Renal pelvis (tissue), 1 donor: ENCODE measurements at regions not wholly inside any gene's neighbourhood (a gene's known extent, or its start where the extent isn't known, plus 50 kb on each side); places are given as distances from the start of the nearest gene placed in this dataset.

ENCODE experiments used
- DNase-seq: peaks from one replicate; pipeline ENCODE4 v3.0.0-alpha.2; 2013

DNA sequence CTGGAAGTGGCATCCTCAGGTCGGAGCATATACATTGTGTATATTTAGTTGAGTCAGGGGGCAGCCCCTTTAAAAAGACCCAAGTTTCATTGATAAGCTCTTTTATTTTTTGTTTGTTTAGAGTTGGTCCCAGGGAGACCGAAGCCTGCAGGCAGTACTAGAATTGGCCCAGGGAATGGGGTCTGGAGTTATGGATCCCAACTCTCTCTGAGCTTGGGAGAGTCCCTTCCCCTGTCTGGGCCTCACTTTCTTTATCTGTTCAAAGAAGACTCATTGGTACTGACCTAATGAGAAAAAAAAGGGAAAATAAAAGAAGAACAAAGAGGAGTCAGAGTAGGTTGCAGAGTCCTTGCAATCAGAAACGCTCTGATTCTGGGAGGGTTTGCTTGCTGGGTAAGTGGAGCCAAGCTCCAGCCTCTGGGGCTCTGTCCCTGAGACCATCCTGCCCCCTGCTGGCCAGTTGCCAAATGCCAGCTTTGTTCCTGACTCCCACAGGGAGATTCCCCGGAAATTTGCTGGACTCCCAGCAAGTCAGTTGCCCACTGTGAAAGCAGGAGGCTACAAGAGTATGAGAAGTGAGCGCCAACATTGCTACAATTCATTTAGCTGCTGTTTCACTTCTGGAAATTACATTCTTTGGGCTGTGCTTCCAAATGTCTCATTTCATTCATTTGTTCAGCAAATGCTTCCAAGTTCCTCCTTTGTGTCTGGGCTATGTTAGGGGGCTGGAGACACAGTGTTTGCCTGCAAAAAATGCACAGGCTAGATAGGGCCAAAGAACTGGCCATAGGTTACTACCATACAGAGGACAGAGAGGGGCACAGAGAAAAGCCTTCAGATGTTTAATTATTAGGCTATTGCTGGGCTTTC lies 156.2 kb downstream of the MELK start:
- DNase-seq: peak; percentile 69

DNA sequence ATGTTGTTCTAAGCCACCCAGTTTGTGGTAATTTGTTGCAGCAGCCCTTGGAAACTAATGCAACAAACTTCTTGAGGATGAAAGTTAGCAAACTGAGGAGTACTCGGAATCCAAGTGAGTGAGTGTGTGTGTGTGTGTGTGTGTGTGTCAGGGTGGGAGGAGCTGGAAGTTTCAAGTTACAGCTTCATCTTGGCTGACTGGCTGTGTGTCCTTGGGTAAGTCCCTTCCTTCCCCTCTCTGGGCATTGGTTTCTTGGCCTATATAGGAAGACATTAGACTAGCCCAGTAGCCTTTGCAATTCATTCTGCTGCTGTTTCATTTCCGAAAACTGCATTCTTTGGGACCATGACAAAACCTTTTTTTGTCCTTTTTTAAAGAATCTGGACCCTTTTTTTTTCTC lies 157.2 kb downstream of the MELK start:
- no peak for DNase-seq

- no peak for DNase-seq
Observed at GRCh38 chr9:36730414-36730813, 157.7 kb downstream of the MELK start.

- peak; percentile 9 for DNase-seq
Observed at GRCh38 chr9:36731068-36731956, 158.6 kb downstream of the MELK start.

DNA sequence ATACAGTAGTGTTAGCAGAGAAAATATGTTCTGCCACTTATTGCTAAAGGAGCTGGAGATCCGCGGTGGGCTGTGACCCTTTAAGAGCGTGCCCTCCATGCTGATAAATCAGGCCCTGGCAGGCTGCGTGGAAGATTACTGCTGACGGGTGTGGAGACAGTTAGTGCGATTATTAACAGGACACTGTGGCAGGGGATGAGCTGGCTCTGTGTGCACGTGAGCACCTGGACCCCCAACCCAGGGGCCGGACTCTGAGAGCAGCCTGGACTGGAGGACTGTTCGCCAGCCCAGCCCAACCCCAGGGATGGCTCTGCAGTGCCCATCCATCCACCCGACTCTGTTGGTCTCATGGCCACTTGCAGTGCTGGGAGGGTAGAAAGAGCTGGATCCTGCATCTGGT lies 162.0 kb downstream of the MELK start:
- no peak for DNase-seq

DNA sequence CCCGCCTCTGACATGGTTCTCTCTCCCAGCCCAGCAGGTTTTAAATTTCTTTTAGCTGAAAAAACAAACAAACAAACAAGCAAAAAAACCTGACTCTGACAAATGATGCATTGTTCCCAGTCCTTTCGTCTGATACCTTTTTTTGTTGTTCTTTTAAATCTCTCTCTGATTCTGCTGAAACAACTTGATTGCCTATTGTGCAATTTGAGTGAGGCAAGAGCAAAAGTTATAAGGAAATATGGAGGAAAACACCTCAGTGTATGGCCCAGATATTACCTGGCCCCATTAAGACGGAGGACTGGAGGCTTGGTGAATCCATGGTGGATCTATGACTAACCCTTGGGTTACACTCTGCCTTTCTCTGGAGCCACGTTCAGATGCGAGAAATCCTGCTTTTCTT lies 164.0 kb downstream of the MELK start:
- DNase-seq: no peak

GRCh38 chr9:36738318-36738976 lies 165.8 kb downstream of the MELK start:
- no peak for DNase-seq

GRCh38 chr9:36739373-36740116 lies 166.8 kb downstream of the MELK start:
- DNase-seq: no peak

- DNase-seq: no peak
Observed at GRCh38 chr9:36742264-36742663, 169.6 kb downstream of the MELK start.

GRCh38 chr9:36744678-36745077 lies 172.0 kb downstream of the MELK start:
- DNase-seq: no peak

- no peak for DNase-seq
Observed at GRCh38 chr9:36745977-36746376, 173.3 kb downstream of the MELK start.

GRCh38 chr9:36746415-36746814 lies 173.7 kb downstream of the MELK start:
- DNase-seq: no peak

- DNase-seq: peak; percentile 80
Observed at GRCh38 chr9:36748322-36748899, 175.7 kb downstream of the MELK start.

DNA sequence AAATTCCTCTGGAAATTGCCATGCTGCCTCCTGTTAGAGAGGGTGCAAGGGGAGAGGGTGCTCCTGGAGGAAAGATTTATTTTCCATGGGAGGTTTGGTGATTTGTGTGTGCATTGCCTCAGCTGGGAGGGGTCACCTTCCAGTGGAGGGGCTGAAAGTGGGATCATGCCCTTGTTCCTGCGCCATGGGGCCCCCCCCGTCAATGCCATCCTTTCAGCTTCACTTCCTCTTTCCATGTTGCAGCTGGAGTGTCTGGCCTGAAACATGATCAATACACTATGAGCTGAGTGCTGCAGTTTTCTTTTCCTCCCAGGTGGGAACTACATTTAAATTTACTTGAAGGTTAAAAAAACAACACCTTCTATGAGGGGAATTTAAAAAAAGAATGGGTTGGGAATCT lies 176.8 kb downstream of the MELK start:
- no peak for DNase-seq

DNA sequence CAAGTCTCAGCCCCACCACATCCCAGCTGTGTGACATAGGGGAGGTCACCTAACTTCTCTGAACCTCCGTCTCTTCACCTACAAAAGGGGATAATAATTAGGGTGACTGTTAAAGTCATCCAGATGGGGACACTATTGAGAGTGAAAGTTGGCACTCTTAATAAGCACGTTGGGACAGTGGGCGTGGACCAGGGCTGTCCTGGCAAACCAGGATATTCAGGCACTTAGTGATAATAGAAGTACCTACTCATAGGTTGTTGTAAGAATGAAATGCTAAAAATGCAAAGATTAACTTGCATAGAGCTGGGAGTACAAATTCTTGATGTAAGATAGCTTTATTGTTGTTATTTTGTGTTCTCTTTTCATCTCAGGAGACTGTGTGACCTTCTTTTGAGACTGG lies 177.9 kb downstream of the MELK start:
- no peak for DNase-seq

GRCh38 chr9:36755019-36755418 lies 182.3 kb downstream of the MELK start:
- DNase-seq: no peak

- no peak for DNase-seq
Observed at GRCh38 chr9:36759141-36759540, 186.4 kb downstream of the MELK start.

DNA sequence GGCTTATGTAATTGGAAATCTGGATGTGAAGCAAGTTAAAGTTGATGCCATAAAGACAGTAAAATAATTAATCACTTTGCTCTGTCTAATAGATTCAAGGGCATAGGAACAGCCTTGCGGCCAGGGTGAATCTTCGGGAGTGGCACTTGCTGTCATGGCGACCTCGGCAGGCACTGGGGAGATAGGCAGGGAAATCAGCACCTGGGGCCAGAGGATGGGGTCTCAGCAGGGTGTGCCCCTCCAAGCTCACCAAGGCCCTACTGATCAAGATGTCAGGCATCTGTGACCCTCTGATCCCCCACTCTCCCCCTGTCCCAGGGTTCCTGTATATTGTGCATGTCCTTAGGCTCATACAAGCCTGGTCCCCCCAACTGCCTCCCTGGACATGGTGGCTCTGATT lies 187.3 kb downstream of the MELK start:
- no peak for DNase-seq

DNA sequence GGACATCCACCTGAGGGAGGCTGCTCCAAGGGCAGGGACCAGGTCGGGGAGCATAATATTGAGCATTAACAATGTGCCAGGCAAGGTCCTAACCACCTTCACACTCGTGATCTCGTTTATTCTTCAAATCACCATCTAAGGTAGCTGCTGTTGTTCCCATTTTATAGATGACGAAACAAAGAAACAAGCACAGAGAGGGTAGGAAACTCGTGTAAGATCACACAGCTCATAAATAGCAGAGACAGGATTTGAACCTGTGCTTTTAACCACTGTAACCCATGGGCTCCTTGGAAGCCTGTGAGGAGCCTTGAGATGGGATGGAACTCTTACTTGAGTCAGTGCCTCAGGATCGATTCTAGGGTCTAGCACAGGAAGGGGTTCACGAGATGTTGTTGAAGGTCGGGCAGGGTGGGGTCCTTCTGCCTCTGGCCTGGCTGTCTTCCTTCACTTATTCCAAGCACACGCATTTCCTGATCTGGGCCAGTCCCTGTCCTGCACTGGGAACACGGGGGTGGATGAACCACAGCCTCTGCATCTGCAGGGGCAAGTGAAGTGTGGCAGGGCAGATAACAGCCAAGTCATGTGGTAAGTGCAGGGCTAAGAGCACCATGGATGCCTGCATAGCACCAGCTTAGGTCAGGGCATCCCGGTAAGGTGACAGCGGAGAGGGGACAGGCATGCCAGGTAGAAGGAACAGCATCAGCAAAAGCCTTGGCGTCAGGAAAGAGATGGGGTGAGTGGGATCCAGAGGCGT lies 188.1 kb downstream of the MELK start:
- DNase-seq: no peak

- no peak for DNase-seq
Observed at GRCh38 chr9:36762958-36763357, 190.3 kb downstream of the MELK start.

DNA sequence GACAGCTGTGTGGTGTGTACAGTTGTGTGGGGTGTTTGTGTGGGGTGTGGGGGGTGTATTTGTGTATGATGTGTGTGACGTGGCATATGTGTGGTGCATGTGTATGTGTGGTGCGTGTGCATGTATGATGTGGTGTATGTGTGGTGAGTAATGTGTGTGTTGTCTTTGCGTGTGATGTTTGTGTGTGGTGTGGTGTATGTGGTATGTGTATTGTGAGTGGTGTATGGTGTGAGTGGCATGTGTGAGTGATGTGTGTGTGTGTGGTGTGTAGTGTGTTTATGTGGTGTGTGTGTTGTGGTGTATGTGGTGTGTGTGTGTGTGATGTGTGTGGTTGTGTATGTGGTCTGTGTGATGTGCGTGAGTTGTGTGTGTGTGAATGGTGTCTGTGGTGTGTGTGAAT lies 191.1 kb downstream of the MELK start:
- no peak for DNase-seq
